Neural crest cell (in vitro differentiated cells): ENCODE measurements at regions not wholly inside any gene's neighbourhood (a gene's known extent, or its start where the extent isn't known, plus 50 kb on each side); places are given as distances from the start of the nearest gene placed in this dataset.

Source experiments
- DNase-seq: peaks from one replicate; pipeline ENCODE4 v3.0.0; 2021; ENCODE audit warnings: low read depth, mixed read lengths, low spot score
- H3K27ac Mint-ChIP-seq: one replicate; pipeline ENCODE4 v1.8.0; 2021; ENCODE audit warnings: mild to moderate bottlenecking, mixed read lengths; ENCODE audit not compliant: unreplicated experiment
- H3K27me3 Mint-ChIP-seq: 2 replicates; pipeline ENCODE4 v1.8.0; 2021; ENCODE audit warnings: low read depth, mild to moderate bottlenecking, mixed read lengths
- H3K36me3 Mint-ChIP-seq: 2 replicates; pipeline ENCODE4 v1.8.0; 2021; ENCODE audit warnings: low read depth, mild to moderate bottlenecking, mixed read lengths
- H3K4me1 Mint-ChIP-seq: 2 replicates; pipeline ENCODE4 v1.8.0; 2021; ENCODE audit warnings: mixed read lengths
- H3K4me3 Mint-ChIP-seq: one replicate; pipeline ENCODE4 v1.8.0; 2021; ENCODE audit warnings: mild to moderate bottlenecking, mixed read lengths
- H3K9me3 Mint-ChIP-seq: 2 replicates; pipeline ENCODE4 v1.8.0; 2021; ENCODE audit warnings: mixed read lengths
- TF ChIP-seq, protein P1 (sequence below): fragments of 200-600 bp; sonication (generic); conservative IDR thresholded peaks from 2 replicates; pipeline ENCODE4 v1.5.0; 2021; ENCODE audit warnings: antibody characterized with exemption, mild to moderate bottlenecking

DNA sequence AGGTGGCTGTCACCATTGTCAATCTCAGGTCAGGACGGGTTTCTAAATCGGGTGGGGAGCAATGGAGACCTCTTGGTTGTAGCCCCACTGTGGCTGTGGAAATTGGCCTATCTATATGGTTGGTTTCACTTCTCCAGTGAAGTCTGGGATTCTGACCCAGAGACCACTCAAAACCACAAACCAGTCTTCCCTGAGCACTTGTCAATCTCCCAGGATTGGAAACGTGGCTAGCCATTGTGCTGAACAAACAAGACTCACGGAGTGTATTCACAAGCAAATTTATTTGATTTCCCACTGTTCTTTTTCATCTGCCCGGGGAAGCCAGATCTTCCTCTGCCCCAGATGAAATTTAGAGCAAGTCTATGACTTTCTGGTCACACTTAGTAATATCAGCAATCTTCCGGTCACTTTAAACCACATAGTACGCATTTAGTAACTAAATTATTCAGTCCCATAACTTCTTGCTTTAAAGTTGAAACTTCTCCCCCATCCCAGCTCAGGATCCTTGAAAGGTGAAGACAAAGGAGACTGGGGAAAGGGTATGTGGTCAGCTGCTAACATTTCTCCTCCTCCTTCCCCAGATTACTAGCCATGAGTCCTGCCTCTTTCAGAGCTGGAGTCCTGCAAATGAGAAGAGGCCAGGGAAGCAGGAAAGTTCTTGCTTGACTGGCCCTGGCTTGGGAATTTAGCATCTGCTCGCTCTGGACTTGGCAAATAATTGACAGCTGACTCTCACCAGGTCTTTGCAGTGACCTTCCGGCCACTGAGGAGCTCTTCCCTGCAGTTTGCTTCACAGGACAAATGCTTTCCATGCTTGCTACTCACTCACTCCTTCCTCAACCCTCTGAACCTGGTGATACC, 123.2 kb upstream of the MAX start:
- Mint-ChIP-seq H3K4me3 (no peak overlapping the region), H3K9me3 (peaks cover 2% of the 10 kb centered on the region), H3K36me3 (no peaks in the 10 kb centered on the region), H3K27me3 (no peaks in the 10 kb centered on the region), H3K27ac (peak overlapping the region; percentile 52), H3K4me1 (peaks cover 57% of the 10 kb centered on the region)
- TF ChIP-seq, protein P1, sequence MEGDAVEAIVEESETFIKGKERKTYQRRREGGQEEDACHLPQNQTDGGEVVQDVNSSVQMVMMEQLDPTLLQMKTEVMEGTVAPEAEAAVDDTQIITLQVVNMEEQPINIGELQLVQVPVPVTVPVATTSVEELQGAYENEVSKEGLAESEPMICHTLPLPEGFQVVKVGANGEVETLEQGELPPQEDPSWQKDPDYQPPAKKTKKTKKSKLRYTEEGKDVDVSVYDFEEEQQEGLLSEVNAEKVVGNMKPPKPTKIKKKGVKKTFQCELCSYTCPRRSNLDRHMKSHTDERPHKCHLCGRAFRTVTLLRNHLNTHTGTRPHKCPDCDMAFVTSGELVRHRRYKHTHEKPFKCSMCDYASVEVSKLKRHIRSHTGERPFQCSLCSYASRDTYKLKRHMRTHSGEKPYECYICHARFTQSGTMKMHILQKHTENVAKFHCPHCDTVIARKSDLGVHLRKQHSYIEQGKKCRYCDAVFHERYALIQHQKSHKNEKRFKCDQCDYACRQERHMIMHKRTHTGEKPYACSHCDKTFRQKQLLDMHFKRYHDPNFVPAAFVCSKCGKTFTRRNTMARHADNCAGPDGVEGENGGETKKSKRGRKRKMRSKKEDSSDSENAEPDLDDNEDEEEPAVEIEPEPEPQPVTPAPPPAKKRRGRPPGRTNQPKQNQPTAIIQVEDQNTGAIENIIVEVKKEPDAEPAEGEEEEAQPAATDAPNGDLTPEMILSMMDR: no peak
- DNase-seq: no peak

DNA sequence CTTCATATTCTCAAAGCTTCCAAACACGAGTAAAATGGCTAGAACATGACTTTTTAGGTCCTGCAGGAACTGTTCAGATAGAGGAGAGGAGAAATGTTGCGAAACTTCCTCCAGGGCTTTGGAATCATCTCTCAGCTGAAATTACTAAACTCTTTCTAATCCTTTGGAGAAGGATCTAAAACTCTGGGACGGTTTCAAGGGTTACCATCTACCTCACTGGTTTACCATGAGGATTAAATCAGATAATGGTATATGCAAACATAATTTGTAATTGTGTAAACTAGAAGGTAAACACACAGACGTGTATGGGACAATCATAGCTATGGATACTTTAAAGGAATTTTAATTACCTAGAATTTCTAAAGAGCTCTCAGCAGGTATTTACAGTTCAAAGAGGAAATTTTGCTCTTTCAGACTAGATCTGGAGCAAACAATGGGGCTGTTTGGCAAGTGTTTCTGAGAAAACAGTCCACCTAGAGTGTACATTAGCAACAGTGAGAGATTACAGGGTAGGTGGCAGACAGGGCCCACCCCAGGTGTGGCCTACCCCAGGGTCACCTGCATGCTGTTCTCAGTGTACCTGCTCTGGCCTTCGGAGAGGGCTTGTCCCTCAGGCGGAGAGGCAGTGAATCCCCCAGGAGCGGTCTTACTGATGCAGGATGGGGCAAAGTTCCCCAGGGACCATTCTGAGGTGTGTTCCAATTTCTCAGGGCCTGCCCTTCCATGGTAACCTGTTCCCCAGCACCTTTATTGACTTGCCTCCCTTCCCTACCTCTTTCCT, 124.7 kb upstream of the MAX start:
- no peak overlapping the region for H3K27ac Mint-ChIP-seq
- peaks cover 65% of the 10 kb centered on the region for H3K4me1 Mint-ChIP-seq
- H3K36me3 Mint-ChIP-seq: no peaks in the 10 kb centered on the region
- TF ChIP-seq, protein P1: no peak
- no peaks in the 10 kb centered on the region for H3K9me3 Mint-ChIP-seq
- no peak overlapping the region for H3K4me3 Mint-ChIP-seq
- no peaks in the 10 kb centered on the region for H3K27me3 Mint-ChIP-seq
- DNase-seq: no peak

DNA sequence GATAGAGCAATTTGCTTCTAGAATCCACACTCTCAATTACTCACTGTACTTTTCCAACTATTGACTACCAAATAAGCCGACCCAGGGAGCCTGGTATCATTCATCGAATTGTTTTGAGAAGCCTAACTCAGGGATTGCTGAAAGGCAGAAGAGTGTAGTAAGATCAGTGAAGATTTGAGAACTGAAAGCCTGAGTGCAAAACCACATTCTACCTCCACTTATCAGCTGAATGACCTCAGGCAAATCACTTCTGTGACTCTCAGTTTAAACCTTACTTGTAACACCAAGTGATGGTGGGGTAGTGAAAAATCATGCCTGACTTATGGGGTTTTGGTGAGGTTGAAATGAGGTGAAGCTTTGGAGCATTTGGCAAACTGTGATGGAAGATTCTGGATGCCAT, 126.1 kb upstream of the MAX start:
- no peak for DNase-seq
- TF ChIP-seq, protein P1: no peak
- Mint-ChIP-seq H3K27me3 (no peaks in the 10 kb centered on the region), H3K4me1 (peaks cover 61% of the 10 kb centered on the region), H3K27ac (no peak overlapping the region), H3K4me3 (no peak overlapping the region), H3K36me3 (no peaks in the 10 kb centered on the region), H3K9me3 (peaks cover 2% of the 10 kb centered on the region)

DNA sequence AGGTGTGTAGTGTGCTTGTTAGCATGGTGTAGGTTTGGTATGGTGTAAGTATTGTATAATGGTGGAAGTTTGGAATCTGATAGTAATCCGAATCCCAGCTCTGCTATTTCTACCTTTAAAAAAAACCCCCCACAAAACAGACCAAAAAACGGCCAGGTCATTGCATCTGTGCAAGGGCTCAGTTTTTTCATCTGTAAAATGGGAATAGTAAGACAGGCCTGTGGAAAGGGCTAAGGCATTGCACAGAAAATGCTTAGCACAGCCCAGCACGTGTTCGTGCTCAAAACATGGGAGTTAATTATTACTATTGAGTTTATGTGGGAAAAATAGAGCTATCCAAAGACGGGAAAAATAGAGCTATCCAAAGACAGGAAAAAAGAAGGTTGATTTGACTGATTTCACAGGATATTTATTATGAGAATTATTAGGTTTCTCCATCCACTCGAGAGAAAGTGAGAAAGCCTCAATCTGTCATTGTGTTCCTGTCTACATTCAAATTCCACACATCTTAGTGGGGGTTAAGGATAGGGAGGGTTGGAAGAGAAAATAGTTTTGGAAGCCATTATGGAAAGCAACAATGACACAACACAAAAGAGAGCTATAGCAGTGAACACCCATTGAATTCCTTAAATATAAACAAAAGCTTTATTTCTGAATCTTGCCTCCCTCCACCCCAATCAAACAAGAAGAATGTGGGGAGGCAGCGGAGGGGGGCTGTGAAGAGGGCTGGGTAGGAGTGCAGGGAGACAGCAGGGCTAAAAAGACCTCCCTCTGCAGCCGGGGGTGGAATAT, 126.8 kb upstream of the MAX start:
- TF ChIP-seq, protein P1: no peak
- H3K9me3 Mint-ChIP-seq: peaks cover 4% of the 10 kb centered on the region
- no peaks in the 10 kb centered on the region for H3K27me3 Mint-ChIP-seq
- no peaks in the 10 kb centered on the region for H3K36me3 Mint-ChIP-seq
- peak overlapping the region; percentile 67 for H3K4me3 Mint-ChIP-seq
- peak overlapping the region; percentile 93 for H3K27ac Mint-ChIP-seq
- DNase-seq: no peak
- H3K4me1 Mint-ChIP-seq: peaks cover 68% of the 10 kb centered on the region
